ENCODE measurements at regions not wholly inside any gene's neighbourhood (a gene's known extent, or its start where the extent isn't known, plus 50 kb on each side); places are given as distances from the start of the nearest gene placed in this dataset.
"Not testable (repeated sequence)": the region's sequence is repeated elsewhere in the genome, so short reads cannot be mapped to it uniquely, and the experiment has no call there.

DNA sequence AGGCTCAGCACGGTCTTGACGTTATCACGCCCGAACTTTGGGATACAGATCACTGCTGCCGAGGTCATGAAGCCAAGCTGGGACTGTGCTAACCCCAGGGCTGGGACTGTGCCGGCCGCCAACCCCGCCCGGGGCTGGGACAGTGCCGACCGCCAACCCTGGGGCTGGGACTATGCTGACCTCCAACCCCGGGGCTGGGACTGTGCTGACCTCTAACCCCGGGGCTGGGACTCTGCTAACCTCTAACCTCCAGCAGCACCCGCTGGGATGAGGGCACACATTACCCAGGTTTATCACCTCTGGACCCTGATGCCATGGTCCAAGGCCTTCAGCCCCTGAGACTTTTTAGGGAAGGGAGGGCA, 129.7 kb downstream of the IGLL1 start:
- H3K4me3 ChIP-seq = no peak overlapping the region
- Mint-ChIP-seq H3K36me3 (peaks cover 8% of the 10 kb centered on the region), H3K27ac (no peak overlapping the region), H3K27me3 (ENCODE audit: insufficient read depth, low read depth) (peaks cover 6% of the 10 kb centered on the region), H3K4me3 (no peak overlapping the region), H3K4me1 (peaks cover 20% of the 10 kb centered on the region), H3K9me3 (peaks cover 12% of the 10 kb centered on the region)
- H3K79me2 ChIP-seq (ENCODE audit: low read depth) = no peaks in the 10 kb centered on the region
- no peaks in the 10 kb centered on the region for H3K9me3 ChIP-seq (ENCODE audit: low read depth)
- TF ChIP-seq, protein P1, sequence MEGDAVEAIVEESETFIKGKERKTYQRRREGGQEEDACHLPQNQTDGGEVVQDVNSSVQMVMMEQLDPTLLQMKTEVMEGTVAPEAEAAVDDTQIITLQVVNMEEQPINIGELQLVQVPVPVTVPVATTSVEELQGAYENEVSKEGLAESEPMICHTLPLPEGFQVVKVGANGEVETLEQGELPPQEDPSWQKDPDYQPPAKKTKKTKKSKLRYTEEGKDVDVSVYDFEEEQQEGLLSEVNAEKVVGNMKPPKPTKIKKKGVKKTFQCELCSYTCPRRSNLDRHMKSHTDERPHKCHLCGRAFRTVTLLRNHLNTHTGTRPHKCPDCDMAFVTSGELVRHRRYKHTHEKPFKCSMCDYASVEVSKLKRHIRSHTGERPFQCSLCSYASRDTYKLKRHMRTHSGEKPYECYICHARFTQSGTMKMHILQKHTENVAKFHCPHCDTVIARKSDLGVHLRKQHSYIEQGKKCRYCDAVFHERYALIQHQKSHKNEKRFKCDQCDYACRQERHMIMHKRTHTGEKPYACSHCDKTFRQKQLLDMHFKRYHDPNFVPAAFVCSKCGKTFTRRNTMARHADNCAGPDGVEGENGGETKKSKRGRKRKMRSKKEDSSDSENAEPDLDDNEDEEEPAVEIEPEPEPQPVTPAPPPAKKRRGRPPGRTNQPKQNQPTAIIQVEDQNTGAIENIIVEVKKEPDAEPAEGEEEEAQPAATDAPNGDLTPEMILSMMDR (IDR thresholded peaks at IDR 0.05) = no peak
- TF ChIP-seq EZH2 (IDR thresholded peaks at IDR 0.05) (no peak), EZH2phosphoT487 (IDR thresholded peaks at IDR 0.05) (no peak)
- no peaks in the 10 kb centered on the region for H3K4me1 ChIP-seq
- H3K9ac ChIP-seq = no peak overlapping the region
- H3K27ac ChIP-seq = no peak overlapping the region
- H3F3A ChIP-seq (ENCODE audit: low read depth) = no peaks in the 10 kb centered on the region
- H3K36me3 ChIP-seq = no peaks in the 10 kb centered on the region
- DNase-seq (ENCODE audit: low spot score) = no peak
- H3K27me3 ChIP-seq = no peaks in the 10 kb centered on the region
- H2AFZ ChIP-seq (replicated peaks) = no peak overlapping the region
- H4K20me1 ChIP-seq (ENCODE audit: low read depth) = no peaks in the 10 kb centered on the region
- H3K4me2 ChIP-seq = no peak overlapping the region

DNA sequence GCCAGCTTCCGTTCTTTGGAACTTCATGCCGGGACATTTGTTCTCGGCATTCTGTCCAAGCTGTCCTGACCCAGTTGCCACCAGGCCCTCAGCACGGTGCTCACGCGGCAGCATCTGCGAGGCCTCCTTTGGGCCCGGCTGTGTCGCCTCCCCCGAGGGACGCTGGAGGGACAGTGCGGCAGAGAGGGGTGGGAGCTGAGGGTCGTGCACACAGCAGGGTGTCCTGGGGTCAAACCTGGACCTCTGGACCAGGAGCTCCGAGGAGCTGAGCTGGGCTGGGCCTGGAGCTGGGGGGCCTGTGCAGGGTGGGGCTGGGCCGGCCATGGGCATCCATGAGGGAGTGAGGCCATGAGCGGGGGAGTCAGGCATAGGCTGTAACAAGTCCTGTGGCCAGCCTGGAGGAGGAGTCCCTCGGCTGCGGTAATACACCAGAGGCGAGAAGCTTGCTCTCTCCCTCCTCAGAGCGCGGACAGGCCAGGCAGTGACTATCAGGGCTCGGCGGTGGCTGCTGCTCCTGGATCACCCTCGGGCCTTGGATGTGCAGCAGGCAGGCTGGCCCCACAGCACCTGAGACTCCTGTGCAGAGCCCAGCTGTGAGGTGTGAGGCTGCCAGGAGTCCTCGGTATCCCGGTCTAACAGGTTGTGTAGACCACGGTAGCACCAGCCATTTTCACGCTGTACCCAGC, 130.2 kb downstream of the IGLL1 start:
- not testable (repeated sequence) for H3K9me3 ChIP-seq (ENCODE audit: low read depth); DNase-seq (ENCODE audit: low spot score); H3K27me3 ChIP-seq; H3K27me3 Mint-ChIP-seq (ENCODE audit: insufficient read depth, low read depth); H3K4me3 Mint-ChIP-seq; H3F3A ChIP-seq (ENCODE audit: low read depth); H3K9ac ChIP-seq; H3K4me3 ChIP-seq; H3K36me3 ChIP-seq; H3K36me3 Mint-ChIP-seq; H2AFZ ChIP-seq (replicated peaks); H3K27ac Mint-ChIP-seq; H3K4me1 ChIP-seq; H4K20me1 ChIP-seq (ENCODE audit: low read depth); H3K4me2 ChIP-seq; H3K27ac ChIP-seq; H3K79me2 ChIP-seq (ENCODE audit: low read depth)
- H3K9me3 Mint-ChIP-seq = peaks cover 14% of the 10 kb centered on the region
- peaks cover 18% of the 10 kb centered on the region for H3K4me1 Mint-ChIP-seq

DNA sequence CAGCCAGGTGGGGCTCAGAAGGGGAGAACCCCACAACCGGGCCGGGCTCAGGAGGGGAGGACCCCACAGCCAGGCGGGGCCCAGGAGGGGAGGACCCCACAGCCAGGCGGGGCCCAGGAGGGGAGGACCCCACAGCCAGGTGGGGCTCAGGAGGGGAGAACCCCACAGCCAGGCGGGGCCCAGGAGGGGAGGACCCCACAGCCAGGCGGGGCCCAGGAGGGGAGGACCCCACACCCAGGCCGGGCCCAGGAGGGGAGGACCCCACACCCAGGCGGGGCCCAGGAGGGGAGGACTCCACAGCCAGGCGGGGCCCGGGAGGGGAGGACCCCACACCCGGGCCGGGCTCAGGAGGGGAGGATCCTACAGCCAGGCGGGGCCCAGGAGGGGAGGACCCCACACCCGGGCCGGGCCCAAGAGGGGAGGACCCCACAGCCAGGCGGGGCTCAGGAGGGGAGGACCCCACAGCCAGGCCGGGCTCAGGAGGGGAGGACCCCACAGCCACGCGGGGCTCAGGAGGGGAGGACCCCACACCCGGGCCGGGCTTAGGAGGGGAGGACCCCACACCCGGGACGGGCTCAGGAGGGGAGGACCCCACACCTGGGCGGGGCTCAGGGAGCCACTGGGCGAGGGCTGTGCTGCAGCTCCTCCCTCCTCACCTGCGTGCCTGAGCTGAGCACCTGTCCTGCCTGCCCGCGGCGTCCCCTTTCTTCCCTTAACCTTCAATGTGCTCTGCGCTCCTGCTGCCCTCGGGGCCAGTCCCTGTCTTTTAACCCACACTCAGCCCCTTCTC, 131.4 kb downstream of the IGLL1 start:
- peaks cover 21% of the 10 kb centered on the region for H3K9me3 Mint-ChIP-seq
- not testable (repeated sequence) for H3K4me2 ChIP-seq; H3K9ac ChIP-seq; H3K4me3 Mint-ChIP-seq; H3K9me3 ChIP-seq (ENCODE audit: low read depth); H3F3A ChIP-seq (ENCODE audit: low read depth); H4K20me1 ChIP-seq (ENCODE audit: low read depth); H3K36me3 ChIP-seq; H2AFZ ChIP-seq (replicated peaks); H3K4me3 ChIP-seq; H3K4me1 ChIP-seq; H3K27ac ChIP-seq; H3K27me3 ChIP-seq; DNase-seq (ENCODE audit: low spot score); H3K27ac Mint-ChIP-seq; H3K79me2 ChIP-seq (ENCODE audit: low read depth); H3K27me3 Mint-ChIP-seq (ENCODE audit: insufficient read depth, low read depth)
- peaks cover 12% of the 10 kb centered on the region for H3K36me3 Mint-ChIP-seq
- H3K4me1 Mint-ChIP-seq = peaks cover 17% of the 10 kb centered on the region

DNA sequence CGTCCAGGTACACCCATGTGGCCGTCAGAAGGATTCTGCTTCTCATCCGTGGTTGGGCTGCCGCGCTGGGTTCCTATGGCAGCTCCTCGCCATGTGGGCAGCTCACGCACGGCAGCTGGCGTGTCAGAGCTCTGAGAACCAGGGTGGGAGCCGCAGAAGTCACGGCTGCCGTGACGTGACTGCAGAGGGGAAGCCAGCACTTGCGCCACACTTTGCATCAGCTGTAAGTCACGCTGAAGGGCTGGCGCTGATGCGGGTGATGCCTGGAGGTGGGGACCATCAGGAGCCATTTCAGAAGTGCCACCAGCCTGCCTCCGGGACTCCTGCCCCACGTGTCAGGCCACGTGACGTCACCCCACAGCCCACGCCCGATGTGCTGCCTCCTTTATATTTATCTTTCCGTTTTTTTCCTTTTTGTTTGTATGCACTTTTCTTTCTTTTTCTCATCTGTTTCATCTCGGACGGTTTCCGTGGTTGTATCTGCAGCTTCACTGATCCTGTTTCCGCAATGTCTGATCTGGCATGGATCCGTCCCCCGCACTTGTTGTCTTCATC, 133.2 kb downstream of the IGLL1 start:
- no peak overlapping the region for H3K4me3 ChIP-seq
- H3K9me3 Mint-ChIP-seq = peaks cover 29% of the 10 kb centered on the region
- DNase-seq (ENCODE audit: low spot score) = no peak

DNA sequence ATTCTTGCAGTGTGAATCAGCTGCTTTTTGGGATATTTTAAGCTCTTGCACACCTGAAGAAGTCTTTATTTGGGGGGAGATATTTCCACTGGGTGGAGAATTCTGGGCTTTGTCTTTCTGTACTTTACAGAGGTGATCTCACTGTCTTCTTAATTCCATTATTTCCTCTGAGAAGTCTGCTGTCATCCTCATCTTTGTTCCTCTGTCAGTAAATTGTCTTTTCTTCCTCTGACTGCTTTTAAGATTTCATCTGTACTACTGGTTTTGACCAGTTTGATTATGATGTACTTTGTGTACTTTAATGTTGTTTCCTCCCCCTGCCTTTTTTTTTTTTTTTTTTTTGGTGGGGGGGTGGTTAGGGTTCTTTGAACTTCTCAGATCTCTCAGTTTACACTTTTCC, 133.9 kb downstream of the IGLL1 start:
- H3K4me1 Mint-ChIP-seq; H3K27ac Mint-ChIP-seq; H3K36me3 ChIP-seq; H3K27ac ChIP-seq; H4K20me1 ChIP-seq (ENCODE audit: low read depth); H3K4me1 ChIP-seq; H3K9me3 ChIP-seq (ENCODE audit: low read depth); H2AFZ ChIP-seq (replicated peaks); H3K27me3 Mint-ChIP-seq (ENCODE audit: insufficient read depth, low read depth); H3K79me2 ChIP-seq (ENCODE audit: low read depth); H3K4me2 ChIP-seq; H3K9ac ChIP-seq; H3K4me3 ChIP-seq; H3K27me3 ChIP-seq; H3F3A ChIP-seq (ENCODE audit: low read depth); H3K4me3 Mint-ChIP-seq; DNase-seq (ENCODE audit: low spot score): not testable (repeated sequence)
- Mint-ChIP-seq H3K9me3 (peaks cover 32% of the 10 kb centered on the region), H3K36me3 (peaks cover 14% of the 10 kb centered on the region)

More for the DNA sequence above, 133.2 kb downstream of the IGLL1 start:
- no peak overlapping the region for H3K27ac ChIP-seq
- H3K27me3 ChIP-seq = no peaks in the 10 kb centered on the region
- H3K36me3 Mint-ChIP-seq = peaks cover 14% of the 10 kb centered on the region
- no peak overlapping the region for H3K4me2 ChIP-seq
- H3K4me1 Mint-ChIP-seq = peaks cover 4% of the 10 kb centered on the region
- H3K36me3 ChIP-seq = no peaks in the 10 kb centered on the region
- no peak overlapping the region for H3K27ac Mint-ChIP-seq
- no peaks in the 10 kb centered on the region for H4K20me1 ChIP-seq (ENCODE audit: low read depth)
- no peak overlapping the region for H3K4me3 Mint-ChIP-seq
- TF ChIP-seq EZH2phosphoT487 (IDR thresholded peaks at IDR 0.05) (no peak), EZH2 (IDR thresholded peaks at IDR 0.05) (no peak)
- TF ChIP-seq, protein P1 (IDR thresholded peaks at IDR 0.05) = no peak
- peaks cover 2% of the 10 kb centered on the region for H3K27me3 Mint-ChIP-seq (ENCODE audit: insufficient read depth, low read depth)
- H3F3A ChIP-seq (ENCODE audit: low read depth) = no peaks in the 10 kb centered on the region
- H2AFZ ChIP-seq (replicated peaks) = no peak overlapping the region
- no peaks in the 10 kb centered on the region for H3K9me3 ChIP-seq (ENCODE audit: low read depth)
- no peaks in the 10 kb centered on the region for H3K79me2 ChIP-seq (ENCODE audit: low read depth)
- no peak overlapping the region for H3K9ac ChIP-seq
- H3K4me1 ChIP-seq = no peaks in the 10 kb centered on the region

DNA sequence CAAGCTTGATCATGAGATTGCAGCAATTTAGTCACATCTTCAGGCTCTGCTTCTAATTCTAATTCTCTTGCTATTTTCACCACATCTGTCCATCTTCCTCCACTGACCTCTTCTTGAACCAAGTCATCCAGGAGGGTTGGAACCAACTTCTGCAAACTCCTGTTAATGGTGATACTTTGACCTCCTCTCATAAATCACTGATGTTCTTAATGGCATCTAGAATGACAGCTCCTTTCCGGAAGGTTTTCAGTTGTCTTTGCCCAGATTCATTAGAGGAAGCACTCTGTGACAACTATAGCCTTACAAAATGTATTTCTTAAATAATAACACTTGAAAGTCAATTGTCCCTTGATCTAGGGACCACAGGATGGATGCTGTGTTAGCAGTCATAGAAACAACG, 136.2 kb downstream of the IGLL1 start:
- not testable (repeated sequence) for H3K4me3 ChIP-seq; DNase-seq (ENCODE audit: low spot score); H2AFZ ChIP-seq (replicated peaks); H3K79me2 ChIP-seq (ENCODE audit: low read depth); H3K27ac ChIP-seq; H3K27me3 ChIP-seq; H3K4me2 ChIP-seq; H3K27me3 Mint-ChIP-seq (ENCODE audit: insufficient read depth, low read depth); H4K20me1 ChIP-seq (ENCODE audit: low read depth); H3K4me1 ChIP-seq; H3K9ac ChIP-seq; H3K27ac Mint-ChIP-seq; H3K36me3 ChIP-seq; H3F3A ChIP-seq (ENCODE audit: low read depth); H3K9me3 ChIP-seq (ENCODE audit: low read depth); H3K4me3 Mint-ChIP-seq; H3K4me1 Mint-ChIP-seq
- H3K36me3 Mint-ChIP-seq = peaks cover 15% of the 10 kb centered on the region
- peaks cover 37% of the 10 kb centered on the region for H3K9me3 Mint-ChIP-seq

Measured in neural progenitor cell (in vitro differentiated cells).